T-helper 2 cell treated with Interferon-gamma antibody and Interleukin-4, amounts not matched to agents 100 ng/mL and 5 ng/mL, for 36 hours (primary cell): ENCODE measurements at regions not wholly inside any gene's neighbourhood (a gene's known extent, or its start where the extent isn't known, plus 50 kb on each side); places are given as distances from the start of the nearest gene placed in this dataset.

Source experiments
- intact Hi-C: fragments of 100-400 bp; cut with micrococcal nuclease; formaldehyde crosslinking; loops from one replicate; pipeline ENCODE4 v1.15.1; 2023

- intact Hi-C loops: no loop called here
These were observed 187.0 kb downstream of the HAUS1 start for GRCh38 chr18:46291149-46291548.

DNA sequence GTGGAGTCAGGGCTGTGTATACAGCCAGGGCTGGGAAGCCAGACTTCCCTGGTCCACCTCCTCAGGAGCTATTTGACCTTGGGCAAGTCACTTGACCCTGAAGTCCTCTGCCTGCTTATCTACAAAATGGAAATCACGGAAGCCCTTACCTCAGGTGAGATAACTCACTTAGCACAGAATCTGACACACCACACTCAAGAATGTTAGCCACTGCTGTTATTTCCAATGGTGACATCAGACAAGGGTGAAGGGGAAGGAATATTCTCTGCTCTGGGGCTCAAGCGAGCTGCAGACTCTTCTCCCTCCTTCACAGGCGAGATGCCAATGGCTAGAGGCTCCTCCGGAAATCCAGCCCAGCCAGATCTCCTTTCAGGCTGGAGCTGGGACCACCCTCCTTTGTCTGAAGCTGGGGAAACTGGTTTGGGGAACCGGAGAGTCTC lies 189.6 kb downstream of the HAUS1 start:
- intact Hi-C loops: no loop called here

GRCh38 chr18:46294318-46294717 lies 190.1 kb downstream of the HAUS1 start:
- intact Hi-C loops: no loop called here

DNA sequence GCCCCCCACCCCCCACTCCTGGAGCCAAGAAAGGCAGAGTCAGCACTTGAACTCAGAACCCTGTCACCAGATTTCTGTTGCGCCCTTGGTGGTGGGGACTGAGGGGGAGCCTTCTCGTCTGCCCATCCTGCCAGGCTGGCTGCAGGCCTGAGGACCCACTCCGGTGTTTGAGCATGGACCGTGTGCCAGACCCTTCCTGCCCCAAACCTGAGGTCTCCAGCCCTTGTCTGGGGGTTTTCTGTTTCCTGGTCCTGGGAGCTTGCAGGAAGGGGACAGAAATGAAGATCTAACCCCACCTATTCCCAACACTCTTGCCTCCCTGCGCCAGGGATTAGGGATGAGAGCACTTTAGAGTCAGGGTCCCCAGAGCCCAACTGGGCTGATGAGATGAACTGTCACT lies 190.6 kb downstream of the HAUS1 start:
- intact Hi-C loops: no loop called here

DNA sequence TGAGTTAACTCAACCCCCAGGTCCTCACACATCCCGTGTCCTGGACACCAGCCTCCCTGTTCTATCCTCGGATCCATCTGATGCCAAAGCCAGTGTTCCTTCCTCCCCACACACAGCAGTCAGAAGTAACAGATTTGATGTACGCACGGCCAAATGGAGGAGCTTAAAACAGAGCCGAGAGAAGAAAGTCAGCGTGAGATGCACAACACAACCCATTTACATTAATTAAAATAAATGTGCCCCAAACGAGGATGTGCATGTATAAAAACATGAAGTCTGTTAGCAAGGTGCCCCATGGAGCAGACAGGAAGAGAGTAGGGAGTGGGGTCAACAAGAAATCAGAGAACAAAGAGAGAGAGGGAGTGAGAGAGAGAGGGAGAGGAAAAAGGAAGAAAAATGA lies 191.2 kb downstream of the HAUS1 start:
- intact Hi-C loops: no loop called here

DNA sequence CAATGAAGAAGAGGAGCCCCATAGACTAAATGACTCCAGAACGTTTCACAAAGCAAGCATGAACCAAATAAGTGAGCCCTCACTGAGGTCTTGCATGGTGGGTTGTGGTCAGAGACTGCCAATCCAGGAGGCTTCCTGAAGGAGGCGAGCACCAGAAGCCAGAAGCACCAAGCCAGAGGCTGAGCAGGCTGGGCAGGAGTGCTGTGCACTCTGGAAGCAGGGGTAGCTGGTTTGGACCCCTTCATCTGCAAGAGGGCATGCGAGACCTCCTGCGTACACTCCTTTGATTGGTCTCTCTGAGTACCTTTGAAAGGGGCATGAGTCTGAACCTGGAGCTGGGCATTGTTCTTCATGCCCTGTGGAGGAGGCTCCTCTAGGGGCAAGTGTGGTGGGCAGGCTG lies 192.5 kb downstream of the HAUS1 start:
- intact Hi-C loops: no loop called here

GRCh38 chr18:46297124-46297523 lies 192.9 kb downstream of the HAUS1 start:
- intact Hi-C loops: no loop called here

GRCh38 chr18:46297621-46298020 lies 193.4 kb downstream of the HAUS1 start:
- intact Hi-C loops: no loop called here

GRCh38 chr18:46298511-46298910 lies 194.3 kb downstream of the HAUS1 start:
- intact Hi-C loops: no loop called here

- intact Hi-C loops: no loop called here
These were observed 195.4 kb downstream of the HAUS1 start for GRCh38 chr18:46299465-46300008.

- intact Hi-C loops: no loop called here
These were observed 196.9 kb downstream of the HAUS1 start for GRCh38 chr18:46301081-46301480.

- intact Hi-C loops: no loop called here
These were observed 197.4 kb downstream of the HAUS1 start for GRCh38 chr18:46301571-46301970.

GRCh38 chr18:46302528-46303485 lies 198.6 kb downstream of the HAUS1 start:
- intact Hi-C loops: no loop called here

GRCh38 chr18:46310258-46310657 lies 206.1 kb downstream of the HAUS1 start:
- intact Hi-C loops: no loop called here

DNA sequence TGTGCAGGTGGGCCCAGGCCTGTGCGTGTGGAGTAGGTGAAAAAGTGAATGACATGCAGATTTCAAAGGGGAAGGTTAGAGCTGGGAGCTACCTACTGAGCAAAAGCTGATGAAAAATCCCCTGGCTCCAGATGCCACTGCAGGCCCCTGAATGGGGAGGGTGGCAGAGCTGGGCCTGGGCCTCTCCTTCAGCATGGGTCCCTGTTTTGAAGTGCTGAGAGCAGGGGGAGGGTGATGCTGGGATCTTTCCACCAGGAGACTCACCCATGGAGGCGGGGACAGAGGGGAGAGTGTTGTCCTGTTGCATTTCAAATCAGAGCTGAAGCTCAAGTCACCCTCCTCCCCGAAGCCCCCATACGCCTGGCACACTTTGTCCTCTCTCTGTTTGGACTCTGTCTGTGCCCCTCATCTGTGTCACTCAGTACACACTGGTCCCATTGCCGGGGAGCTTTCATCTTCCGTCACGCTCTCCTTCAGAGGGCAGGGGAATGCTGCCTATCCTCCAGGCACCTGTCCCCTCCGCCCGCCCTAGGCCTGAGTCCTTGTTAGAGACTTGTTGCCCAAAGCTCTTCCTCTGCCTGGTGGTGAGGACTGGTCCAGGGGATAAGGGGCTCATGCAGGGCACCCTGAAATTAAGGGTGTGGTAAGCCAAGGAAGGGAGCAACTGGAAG lies 206.6 kb downstream of the HAUS1 start:
- intact Hi-C loops: no loop called here

DNA sequence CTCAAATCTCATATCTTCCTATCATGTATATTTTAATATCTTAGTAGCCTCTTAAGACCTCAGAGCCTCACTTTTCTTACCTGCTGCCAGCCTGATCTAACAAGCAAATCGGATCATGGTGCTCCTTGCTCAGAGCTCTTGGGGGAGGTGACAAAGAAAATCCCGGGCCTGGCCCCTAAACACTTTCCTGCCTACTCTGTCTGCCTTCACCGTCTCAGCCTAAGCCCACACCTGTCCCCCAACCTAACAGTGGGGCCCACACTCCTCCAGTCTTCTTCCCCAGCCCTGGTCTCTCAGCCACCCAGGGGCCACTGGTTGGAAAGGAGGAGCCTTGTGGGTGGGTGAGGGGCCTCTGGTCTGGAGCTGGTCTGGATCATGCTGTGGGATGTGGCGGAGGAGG lies 207.3 kb downstream of the HAUS1 start:
- intact Hi-C loops: no loop called here

DNA sequence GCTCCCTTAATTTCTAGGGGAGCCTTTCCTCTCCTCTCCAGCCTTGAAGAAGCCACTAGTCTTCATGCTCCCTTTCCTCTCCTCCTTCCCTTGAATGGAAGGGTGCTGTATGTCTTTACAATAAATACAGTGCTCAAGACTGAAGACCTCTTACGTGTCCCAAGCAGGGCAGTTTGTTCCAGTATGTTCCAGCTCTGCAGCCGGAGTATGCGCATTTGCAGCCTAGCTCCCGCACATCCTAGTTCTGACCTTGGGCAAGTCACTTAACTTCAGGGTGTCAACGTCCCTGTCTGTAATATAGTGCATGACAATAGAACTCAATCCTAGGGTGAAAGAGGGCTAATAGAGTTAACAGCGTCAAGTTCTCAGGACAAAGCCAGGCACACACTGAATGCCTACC lies 208.0 kb downstream of the HAUS1 start:
- intact Hi-C loops: no loop called here

GRCh38 chr18:46313521-46313920 lies 209.3 kb downstream of the HAUS1 start:
- intact Hi-C loops: no loop called here

GRCh38 chr18:46314011-46314410 lies 209.8 kb downstream of the HAUS1 start:
- intact Hi-C loops: no loop called here

DNA sequence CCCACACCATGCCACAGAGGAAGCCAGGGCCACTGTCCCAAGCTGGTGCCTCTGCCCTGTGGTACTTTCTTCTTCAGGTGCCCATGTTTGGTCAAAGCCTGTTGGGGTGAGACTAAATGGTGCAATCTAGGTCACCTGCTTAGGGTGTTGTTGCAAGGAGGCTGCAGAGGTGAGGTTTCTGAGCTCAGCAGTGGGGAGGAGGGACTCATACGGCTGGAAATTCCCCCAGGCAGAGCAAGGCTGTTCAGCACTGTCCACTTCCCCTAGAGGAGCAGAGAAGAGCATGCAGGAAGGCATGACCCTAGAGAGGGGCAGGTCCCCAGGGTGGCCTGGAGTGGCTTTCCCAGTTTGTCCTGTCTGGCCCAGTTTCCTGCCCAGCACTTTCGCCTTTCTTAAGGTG lies 211.0 kb downstream of the HAUS1 start:
- intact Hi-C loops: no loop called here

DNA sequence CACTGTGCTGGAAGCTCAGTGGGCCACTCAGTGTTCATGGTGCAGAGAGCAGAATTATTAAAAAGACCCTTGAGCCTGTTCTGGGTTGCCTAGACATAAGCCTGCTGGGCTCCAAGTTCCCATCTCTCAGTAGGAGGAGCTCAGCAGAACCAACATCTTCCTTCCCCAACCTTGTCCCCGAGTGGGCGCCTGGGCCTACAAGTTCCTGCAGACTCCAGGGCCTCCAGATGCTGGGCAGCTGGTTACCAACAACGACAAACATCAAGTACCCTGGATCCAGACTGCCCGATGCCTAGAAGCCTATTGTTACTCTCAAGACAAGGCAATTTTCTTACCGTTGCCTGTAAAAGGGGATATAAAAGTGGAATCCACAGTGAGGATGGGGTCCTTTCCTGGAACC lies 214.2 kb downstream of the HAUS1 start:
- intact Hi-C loops: no loop called here

DNA sequence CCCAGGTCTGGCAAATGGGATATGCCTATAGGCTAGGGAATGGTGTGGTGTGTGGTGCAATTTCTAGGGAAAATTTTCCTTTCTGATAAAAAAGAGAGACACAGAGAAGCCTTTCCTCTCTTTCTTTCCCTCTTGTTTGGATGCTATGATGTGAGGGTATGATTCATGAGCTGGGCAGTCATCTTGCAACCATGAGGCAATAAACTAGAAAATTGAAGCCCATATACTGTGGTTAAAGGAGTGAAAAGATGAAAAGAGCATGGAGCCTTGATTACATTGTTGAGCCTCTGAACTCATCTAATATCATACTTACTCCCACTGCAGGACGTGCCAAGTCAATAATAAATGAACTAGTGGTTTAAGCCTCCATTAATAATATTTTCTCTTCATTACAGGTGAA lies 215.6 kb downstream of the HAUS1 start:
- intact Hi-C loops: no loop called here
